Peyer's patch (tissue), 4 donors: ENCODE measurements at regions not wholly inside any gene's neighbourhood (a gene's known extent, or its start where the extent isn't known, plus 50 kb on each side); places are given as distances from the start of the nearest gene placed in this dataset.

Source experiments
- DNase-seq, 3 donors: peaks; one replicate each; pipeline ENCODE4 v3.0.0-alpha.2; 2017 to 2019
- H3K27ac ChIP-seq, 4 donors: fragments of 200-600 bp; sonication (generic); one replicate each; pipeline ENCODE4 v1.5.1; 2016 to 2019
- H3K27me3 ChIP-seq, 2 donors: fragments of 200-600 bp; sonication (generic); one replicate each; pipeline ENCODE4 v1.5.1; 2019
- H3K36me3 ChIP-seq, 3 donors: fragments of 200-600 bp; sonication (generic); one replicate each; pipeline ENCODE4 v1.5.1; 2016 to 2019
- H3K4me1 ChIP-seq, 4 donors: fragments of 200-600 bp; sonication (generic); one replicate each; pipeline ENCODE4 v1.5.1; 2016 to 2019
- H3K4me3 ChIP-seq, 4 donors: fragments of 200-600 bp; sonication (generic); 1 replicate in 3 of 4; 2 replicates in 1 of 4; pipeline ENCODE4 v1.5.1; 2016 to 2019; ENCODE audit warnings: mild to moderate bottlenecking in 1 of 4
- H3K9me3 ChIP-seq, 4 donors: fragments of 200-600 bp; sonication (generic); one replicate each; pipeline ENCODE4 v1.5.1; 2016 to 2019; ENCODE audit warnings: mild to moderate bottlenecking in 1 of 4
- CTCF ChIP-seq, 6 experiments: fragments of 450-650 bp in 4 of 6; fragments of 200-600 bp in 2 of 6; sonication (generic) in 1 of 6; IDR thresholded peaks; one replicate each; pipeline ENCODE4 v1.5.1; 2017 to 2019; ENCODE audit warnings: antibody characterized with exemption in 6 of 6, mild to moderate bottlenecking in 3 of 6, moderate library complexity in 1 of 6
- POLR2A ChIP-seq, 2 donors: fragments of 450-650 bp; IDR thresholded peaks; one replicate each; pipeline ENCODE4 v1.5.1; 2017; ENCODE audit warnings: antibody characterized with exemption in 2 of 2, mild to moderate bottlenecking in 2 of 2, moderate library complexity in 2 of 2

GRCh38 chr3:152079980-152080379 lies 188.7 kb upstream of the MBNL1 start:
- TF ChIP-seq POLR2A (IDR thresholded peaks at IDR 0.05) = no peak
- Histone ChIP-seq H3K4me1 (no peaks in the 10 kb centered on the region), H3K36me3 (no peaks in the 10 kb centered on the region), H3K27me3 (no peaks in the 10 kb centered on the region), H3K4me3 (no peak overlapping the region), H3K27ac (no peak overlapping the region), H3K9me3 (no peaks in the 10 kb centered on the region)
- no peak for DNase-seq

GRCh38 chr3:152083135-152083534 lies 185.6 kb upstream of the MBNL1 start:
- H3K36me3 ChIP-seq = no peaks in the 10 kb centered on the region
- H3K27me3 ChIP-seq = no peaks in the 10 kb centered on the region
- H3K4me3 ChIP-seq = no peak overlapping the region
- no peak for DNase-seq
- no peaks in the 10 kb centered on the region for H3K4me1 ChIP-seq
- TF ChIP-seq CTCF (IDR thresholded peaks at IDR 0.05) (no peak), POLR2A (IDR thresholded peaks at IDR 0.05) (no peak)
- H3K9me3 ChIP-seq = no peaks in the 10 kb centered on the region
- H3K27ac ChIP-seq = no peak overlapping the region

- H3K4me3 ChIP-seq = no peak overlapping the region
- H3K36me3 ChIP-seq = no peaks in the 10 kb centered on the region
- DNase-seq = no peak
- H3K4me1 ChIP-seq = no peaks in the 10 kb centered on the region
- no peaks in the 10 kb centered on the region for H3K9me3 ChIP-seq
- no peak overlapping the region for H3K27ac ChIP-seq
- no peaks in the 10 kb centered on the region for H3K27me3 ChIP-seq
- TF ChIP-seq POLR2A (IDR thresholded peaks at IDR 0.05) (no peak), CTCF (IDR thresholded peaks at IDR 0.05) (no peak)
These were observed 184.1 kb upstream of the MBNL1 start for GRCh38 chr3:152084441-152085158.

GRCh38 chr3:152087153-152087552 lies 181.6 kb upstream of the MBNL1 start:
- H3K4me1 ChIP-seq = no peaks in the 10 kb centered on the region
- no peak overlapping the region for H3K4me3 ChIP-seq
- TF ChIP-seq CTCF (IDR thresholded peaks at IDR 0.05) = no peak
- TF ChIP-seq POLR2A (IDR thresholded peaks at IDR 0.05) = no peak
- no peak for DNase-seq
- no peaks in the 10 kb centered on the region for H3K9me3 ChIP-seq
- no peaks in the 10 kb centered on the region for H3K36me3 ChIP-seq
- no peak overlapping the region for H3K27ac ChIP-seq
- no peaks in the 10 kb centered on the region for H3K27me3 ChIP-seq

GRCh38 chr3:152089528-152089927 lies 179.2 kb upstream of the MBNL1 start:
- no peaks in the 10 kb centered on the region for H3K4me1 ChIP-seq
- H3K4me3 ChIP-seq = no peak overlapping the region
- H3K9me3 ChIP-seq = no peaks in the 10 kb centered on the region
- H3K27me3 ChIP-seq = no peaks in the 10 kb centered on the region
- no peaks in the 10 kb centered on the region for H3K36me3 ChIP-seq
- no peak overlapping the region for H3K27ac ChIP-seq
- TF ChIP-seq POLR2A (IDR thresholded peaks at IDR 0.05) (no peak), CTCF (IDR thresholded peaks at IDR 0.05) (no peak)
- DNase-seq = no peak

- TF ChIP-seq CTCF (IDR thresholded peaks at IDR 0.05) (no peak), POLR2A (IDR thresholded peaks at IDR 0.05) (no peak)
- Histone ChIP-seq H3K4me3 (no peak overlapping the region), H3K36me3 (no peaks in the 10 kb centered on the region), H3K27me3 (no peaks in the 10 kb centered on the region), H3K4me1 (no peaks in the 10 kb centered on the region), H3K9me3 (no peaks in the 10 kb centered on the region), H3K27ac (no peak overlapping the region)
- DNase-seq = no peak
These were observed 177.0 kb upstream of the MBNL1 start for GRCh38 chr3:152091725-152092124.
